Brain microvascular endothelial cell (primary cell): ENCODE measurements at regions not wholly inside any gene's neighbourhood (a gene's known extent, or its start where the extent isn't known, plus 50 kb on each side); places are given as distances from the start of the nearest gene placed in this dataset.

Source experiments
- DNase-seq: peaks from one replicate; pipeline ENCODE4 v3.0.0-alpha.2; 2020
- H3K27ac ChIP-seq: fragments of 250-450 bp; sonication (Bioruptor Pico); 2 replicates; pipeline ENCODE4 v1.5.1; 2020; ENCODE audit warnings: mild to moderate bottlenecking, moderate library complexity
- H3K27me3 ChIP-seq: fragments of 250-450 bp; sonication (Bioruptor Pico); replicated peaks from 2 replicates; pipeline ENCODE4 v1.5.1; 2020; ENCODE audit warnings: mild to moderate bottlenecking
- H3K36me3 ChIP-seq: fragments of 250-450 bp; sonication (Bioruptor Pico); replicated peaks from 2 replicates; pipeline ENCODE4 v1.5.1; 2020; ENCODE audit warnings: mild to moderate bottlenecking
- H3K4me3 ChIP-seq: 2 replicates; pipeline ENCODE4 v1.5.1; 2011; ENCODE audit warnings: low read depth, mild to moderate bottlenecking, control low read depth, low read length, moderate library complexity
- in situ Hi-C: cut with HindIII; loops from 2 replicates; pipeline ENCODE4 v1.10.0; 2017; ENCODE audit warnings: low sequenced_read_pairs, low pct_ligation_motif_present
- TF ChIP-seq, protein P1 (sequence below): IDR thresholded peaks from 2 replicates; pipeline ENCODE4 v1.5.1; 2011; ENCODE audit warnings: low read depth, mild to moderate bottlenecking, moderate library complexity, low read length, control low read depth, inconsistent platforms; ENCODE audit errors: missing control alignments

DNA sequence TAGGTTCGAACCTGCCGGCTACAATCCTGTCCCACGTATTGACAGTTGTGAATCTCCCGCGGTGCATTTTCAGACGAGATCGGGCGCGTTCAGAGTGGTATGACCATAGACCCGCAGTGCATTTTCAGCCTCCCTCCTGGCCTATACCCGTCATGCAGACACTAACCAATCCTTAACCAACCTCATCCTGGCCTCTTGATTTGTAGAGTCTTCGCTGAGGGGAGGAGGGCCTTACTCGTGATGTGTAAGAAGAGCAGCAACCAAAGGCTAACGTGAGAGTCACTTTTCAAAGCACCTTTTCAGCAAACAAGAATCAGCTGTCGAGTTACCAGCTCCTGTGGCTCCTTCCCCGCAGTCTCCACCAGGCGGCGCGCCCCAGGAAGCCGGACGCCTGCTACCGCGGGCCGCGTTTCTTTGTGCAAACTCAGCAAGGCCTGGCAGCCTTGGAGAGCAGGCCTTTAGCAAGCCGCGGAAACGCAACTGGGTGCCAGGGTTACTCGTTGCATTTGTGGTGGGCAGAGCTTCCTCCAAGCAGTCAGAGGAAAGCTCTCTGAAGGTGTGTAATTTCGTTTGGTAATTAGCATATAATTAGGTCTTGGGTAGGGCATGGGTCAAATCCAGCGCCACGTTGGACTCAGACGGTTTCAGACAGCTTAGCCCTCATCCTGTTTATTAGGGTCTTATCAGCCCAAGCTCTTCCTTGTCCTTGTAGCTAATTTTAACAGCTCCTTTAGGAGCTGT, 139.8 kb downstream of the OR2B2 start:
- Histone ChIP-seq H3K27ac (no peak overlapping the region), H3K4me3 (peak overlapping the region; percentile 37), H3K36me3 (no peaks in the 10 kb centered on the region), H3K27me3 (no peaks in the 10 kb centered on the region)
- TF ChIP-seq, protein P1, sequence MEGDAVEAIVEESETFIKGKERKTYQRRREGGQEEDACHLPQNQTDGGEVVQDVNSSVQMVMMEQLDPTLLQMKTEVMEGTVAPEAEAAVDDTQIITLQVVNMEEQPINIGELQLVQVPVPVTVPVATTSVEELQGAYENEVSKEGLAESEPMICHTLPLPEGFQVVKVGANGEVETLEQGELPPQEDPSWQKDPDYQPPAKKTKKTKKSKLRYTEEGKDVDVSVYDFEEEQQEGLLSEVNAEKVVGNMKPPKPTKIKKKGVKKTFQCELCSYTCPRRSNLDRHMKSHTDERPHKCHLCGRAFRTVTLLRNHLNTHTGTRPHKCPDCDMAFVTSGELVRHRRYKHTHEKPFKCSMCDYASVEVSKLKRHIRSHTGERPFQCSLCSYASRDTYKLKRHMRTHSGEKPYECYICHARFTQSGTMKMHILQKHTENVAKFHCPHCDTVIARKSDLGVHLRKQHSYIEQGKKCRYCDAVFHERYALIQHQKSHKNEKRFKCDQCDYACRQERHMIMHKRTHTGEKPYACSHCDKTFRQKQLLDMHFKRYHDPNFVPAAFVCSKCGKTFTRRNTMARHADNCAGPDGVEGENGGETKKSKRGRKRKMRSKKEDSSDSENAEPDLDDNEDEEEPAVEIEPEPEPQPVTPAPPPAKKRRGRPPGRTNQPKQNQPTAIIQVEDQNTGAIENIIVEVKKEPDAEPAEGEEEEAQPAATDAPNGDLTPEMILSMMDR = peak; percentile 99
- DNase-seq = peak; percentile 86
- in situ Hi-C loops = no loop called here

DNA sequence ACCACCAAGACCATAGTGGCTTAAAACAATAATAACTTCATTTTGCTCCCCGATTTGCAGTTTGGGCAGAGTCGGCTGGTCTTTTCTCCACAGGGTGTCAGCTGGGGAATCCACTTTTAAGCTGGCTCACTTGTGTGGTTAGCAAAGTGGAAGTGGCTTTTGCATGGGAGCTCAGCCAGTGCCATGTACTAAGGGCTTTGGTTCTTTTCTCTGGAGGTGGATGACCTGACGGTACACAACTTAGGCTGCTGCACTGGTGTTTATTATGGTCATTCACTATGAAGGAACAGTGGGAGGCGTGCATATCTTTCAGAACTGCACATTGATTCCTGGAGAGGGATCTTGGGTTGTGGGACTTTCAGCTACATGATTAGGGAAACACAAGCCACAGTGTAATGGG, 141.0 kb downstream of the OR2B2 start:
- in situ Hi-C loops = no loop called here
- Histone ChIP-seq H3K27ac (no peak overlapping the region), H3K36me3 (no peaks in the 10 kb centered on the region), H3K27me3 (no peaks in the 10 kb centered on the region), H3K4me3 (no peak overlapping the region)
- DNase-seq = no peak
- TF ChIP-seq, protein P1 = no peak

DNA sequence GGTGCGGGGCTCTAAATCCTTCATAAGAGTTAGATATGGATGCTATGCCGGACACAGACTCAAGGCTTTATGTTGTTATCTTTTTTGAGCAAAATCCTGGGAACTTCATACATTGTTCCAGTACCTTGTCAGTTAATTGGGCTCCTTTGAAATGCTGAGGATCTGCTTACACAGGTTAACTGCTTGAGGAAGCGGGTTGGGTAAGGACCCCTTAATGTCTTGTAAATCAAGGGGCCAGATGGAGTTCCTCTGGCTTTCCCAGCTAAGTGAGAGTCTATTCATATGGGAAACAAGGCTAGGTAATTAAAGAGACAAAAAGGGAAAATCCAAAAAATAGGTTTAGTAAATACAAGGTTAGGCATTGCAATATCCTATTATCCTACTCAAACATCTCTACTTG, 141.5 kb downstream of the OR2B2 start:
- Histone ChIP-seq H3K4me3 (no peak overlapping the region), H3K27ac (no peak overlapping the region), H3K27me3 (no peaks in the 10 kb centered on the region), H3K36me3 (no peaks in the 10 kb centered on the region)
- in situ Hi-C loops = no loop called here
- TF ChIP-seq, protein P1 = no peak
- DNase-seq = no peak

DNA sequence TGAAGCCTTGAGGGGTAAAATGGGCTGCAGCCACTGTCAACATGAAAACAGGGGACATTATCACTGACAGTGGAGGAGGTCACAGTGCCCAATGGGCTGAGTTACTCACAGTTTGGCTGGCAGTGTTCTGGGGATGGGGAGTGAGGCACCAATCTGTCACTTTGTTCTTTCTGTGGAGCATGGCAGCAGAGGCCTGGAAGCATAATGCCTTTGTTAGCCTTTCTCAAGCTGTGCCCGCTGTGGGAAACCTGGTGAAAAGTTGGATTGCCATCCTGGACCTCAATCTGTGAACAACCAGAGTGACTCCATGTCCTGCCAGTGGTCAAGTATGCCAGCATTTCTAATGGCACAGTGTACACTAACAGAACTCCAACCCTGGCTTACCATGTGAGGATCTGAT, 143.6 kb downstream of the OR2B2 start:
- H3K36me3 ChIP-seq = no peaks in the 10 kb centered on the region
- no peaks in the 10 kb centered on the region for H3K27me3 ChIP-seq
- H3K27ac ChIP-seq = no peak overlapping the region
- no peak for DNase-seq
- TF ChIP-seq, protein P1 = no peak
- no peak overlapping the region for H3K4me3 ChIP-seq
- in situ Hi-C loops = no loop called here

DNA sequence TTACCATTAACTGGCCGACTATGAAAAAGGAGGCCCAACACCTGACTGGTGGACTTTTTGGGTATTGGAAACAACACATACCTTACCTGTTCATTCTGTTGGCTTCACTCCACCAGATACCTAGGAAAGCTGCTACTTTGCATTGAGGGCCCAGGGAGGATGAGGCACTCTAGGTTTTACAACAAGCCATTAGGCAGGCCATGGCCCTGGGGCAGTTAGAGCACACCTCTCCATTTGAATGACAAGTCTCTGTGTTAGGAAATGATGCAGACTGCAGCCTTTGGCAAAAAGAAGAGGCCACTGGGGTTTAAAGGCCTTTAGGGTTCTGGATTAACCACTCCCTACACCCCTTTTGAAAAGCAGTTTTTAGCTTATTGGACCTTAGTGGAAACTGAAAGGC, 144.3 kb downstream of the OR2B2 start:
- in situ Hi-C loops = no loop called here
- Histone ChIP-seq H3K27ac (no peak overlapping the region), H3K27me3 (no peaks in the 10 kb centered on the region), H3K4me3 (no peak overlapping the region), H3K36me3 (no peaks in the 10 kb centered on the region)
- DNase-seq = no peak
- TF ChIP-seq, protein P1 = no peak

DNA sequence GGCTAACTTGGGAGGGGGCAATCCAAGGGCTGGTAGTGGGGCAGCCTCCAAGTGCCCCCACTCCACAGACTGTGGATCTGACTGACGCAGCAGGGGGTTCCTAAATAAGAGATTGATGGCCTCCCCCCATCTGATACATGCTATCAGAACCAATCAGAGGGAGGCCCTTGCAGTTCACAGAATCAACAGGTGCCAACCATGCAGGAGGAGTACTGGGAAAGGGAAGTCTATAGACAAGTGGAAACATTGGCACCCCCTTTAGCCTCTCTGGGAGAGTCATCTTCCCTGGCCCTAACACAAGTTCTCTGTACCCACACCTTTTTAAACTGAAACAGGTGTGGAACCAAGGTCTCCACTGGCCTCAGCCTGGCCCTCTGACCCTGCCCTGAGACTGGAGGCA, 145.8 kb downstream of the OR2B2 start:
- no peaks in the 10 kb centered on the region for H3K27me3 ChIP-seq
- TF ChIP-seq, protein P1 = no peak
- no peaks in the 10 kb centered on the region for H3K36me3 ChIP-seq
- H3K4me3 ChIP-seq = no peak overlapping the region
- no peak overlapping the region for H3K27ac ChIP-seq
- in situ Hi-C loops = no loop called here
- no peak for DNase-seq
